Activated CD8-positive, alpha-beta memory T cell treated with anti-CD3 and anti-CD28 coated beads, Interleukin-2, amount 50 U/mL, for 48 hours (primary cell): ENCODE measurements at regions not wholly inside any gene's neighbourhood (a gene's known extent, or its start where the extent isn't known, plus 50 kb on each side); places are given as distances from the start of the nearest gene placed in this dataset.
"Not testable (repeated sequence)": the region's sequence is repeated elsewhere in the genome, so short reads cannot be mapped to it uniquely, and the experiment has no call there.

Source experiments
- DNase-seq: peaks from one replicate; pipeline ENCODE4 v3.0.0-alpha.2; 2020

DNA sequence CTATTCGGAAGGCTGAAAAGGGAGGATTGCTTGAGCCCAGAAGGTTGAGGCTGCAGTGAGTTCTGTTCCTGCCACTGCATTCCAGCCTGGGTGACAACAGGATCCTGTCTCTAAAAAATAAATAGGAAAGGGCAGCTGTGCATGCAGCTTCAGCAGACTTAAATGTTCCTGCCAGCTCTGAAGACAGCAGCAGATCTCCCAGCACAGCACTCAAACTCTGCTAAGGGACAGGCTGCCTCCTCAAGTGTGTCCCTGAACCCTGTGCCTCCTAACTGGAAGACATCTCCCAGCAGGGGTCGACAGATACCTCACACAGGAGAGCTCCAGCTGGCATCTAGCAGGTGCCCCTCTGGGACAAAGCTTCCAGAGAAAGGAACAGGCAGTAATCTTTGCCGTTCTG, 117.9 kb downstream of the CXCL12 start:
- no peak for DNase-seq

DNA sequence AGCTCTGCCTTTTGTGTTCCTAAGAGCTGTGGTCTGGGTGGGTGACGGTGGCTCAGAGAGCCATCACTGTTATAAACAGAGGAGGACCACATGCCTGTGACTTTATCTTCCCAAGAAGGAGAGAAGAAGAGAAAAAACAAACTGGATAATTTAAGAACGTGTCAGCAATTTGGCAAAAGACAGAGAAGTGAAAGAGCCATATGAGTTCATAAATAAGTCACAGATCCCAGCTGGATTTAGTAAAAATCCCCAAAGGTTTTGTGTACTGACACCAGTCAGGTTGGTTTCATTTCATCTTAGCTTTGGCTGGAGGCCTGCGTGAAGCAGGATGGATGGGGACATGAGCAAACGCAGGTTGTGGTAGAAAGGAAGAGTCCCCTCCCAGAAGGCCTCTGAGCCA, 120.7 kb downstream of the CXCL12 start:
- no peak for DNase-seq

DNA sequence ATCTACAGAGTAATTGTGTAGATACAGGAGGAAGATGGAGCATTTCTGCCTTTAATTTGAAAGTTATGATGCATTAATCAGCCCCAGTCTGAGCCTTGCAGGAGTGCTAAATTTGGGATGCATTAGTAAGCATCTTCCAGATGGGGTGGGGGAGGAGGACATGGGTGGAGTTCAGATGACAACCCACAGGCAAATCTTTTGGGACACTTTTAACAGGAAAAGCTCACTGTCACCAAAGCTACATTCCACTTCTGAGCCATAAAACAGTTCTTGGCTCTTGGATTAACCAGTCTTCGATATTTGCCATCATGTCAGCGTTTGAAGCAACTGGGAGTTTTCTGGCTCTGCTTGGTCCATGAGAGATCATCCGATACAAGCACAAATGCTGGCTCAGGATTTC, 121.1 kb downstream of the CXCL12 start:
- DNase-seq = no peak

DNA sequence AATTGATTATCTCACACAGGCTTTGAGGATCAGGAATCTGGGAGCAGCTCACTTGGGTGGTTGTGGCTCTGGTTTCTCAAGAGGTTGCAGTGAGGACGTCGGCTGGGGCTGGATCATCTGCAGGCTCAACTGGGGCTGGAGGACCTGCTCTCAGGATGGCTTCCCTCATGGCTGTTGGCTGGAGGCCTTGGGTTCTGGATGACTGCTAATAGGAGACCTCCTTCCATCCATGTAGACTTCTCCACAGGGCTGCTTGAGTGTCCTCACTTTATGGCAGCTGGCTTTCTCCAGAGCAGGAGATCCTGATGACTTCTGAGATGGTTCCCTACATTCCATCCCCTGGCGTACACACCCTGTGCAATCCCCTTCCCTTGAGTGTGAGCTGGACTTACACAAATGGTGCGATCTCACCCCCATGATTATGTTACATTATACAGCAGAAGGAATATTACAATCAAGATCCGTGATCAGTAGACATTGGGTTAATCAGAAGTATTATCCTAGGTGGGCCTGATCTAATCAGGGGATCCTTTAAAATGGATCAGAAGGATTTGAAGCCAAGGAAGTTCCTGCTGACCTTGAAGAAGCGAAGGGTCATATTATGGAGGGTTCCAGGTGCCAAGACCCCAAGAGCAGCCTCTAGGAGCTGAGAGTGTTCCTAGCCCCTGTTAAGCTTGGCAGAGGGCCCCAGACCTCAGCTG, 122.2 kb downstream of the CXCL12 start:
- no peak for DNase-seq

DNA sequence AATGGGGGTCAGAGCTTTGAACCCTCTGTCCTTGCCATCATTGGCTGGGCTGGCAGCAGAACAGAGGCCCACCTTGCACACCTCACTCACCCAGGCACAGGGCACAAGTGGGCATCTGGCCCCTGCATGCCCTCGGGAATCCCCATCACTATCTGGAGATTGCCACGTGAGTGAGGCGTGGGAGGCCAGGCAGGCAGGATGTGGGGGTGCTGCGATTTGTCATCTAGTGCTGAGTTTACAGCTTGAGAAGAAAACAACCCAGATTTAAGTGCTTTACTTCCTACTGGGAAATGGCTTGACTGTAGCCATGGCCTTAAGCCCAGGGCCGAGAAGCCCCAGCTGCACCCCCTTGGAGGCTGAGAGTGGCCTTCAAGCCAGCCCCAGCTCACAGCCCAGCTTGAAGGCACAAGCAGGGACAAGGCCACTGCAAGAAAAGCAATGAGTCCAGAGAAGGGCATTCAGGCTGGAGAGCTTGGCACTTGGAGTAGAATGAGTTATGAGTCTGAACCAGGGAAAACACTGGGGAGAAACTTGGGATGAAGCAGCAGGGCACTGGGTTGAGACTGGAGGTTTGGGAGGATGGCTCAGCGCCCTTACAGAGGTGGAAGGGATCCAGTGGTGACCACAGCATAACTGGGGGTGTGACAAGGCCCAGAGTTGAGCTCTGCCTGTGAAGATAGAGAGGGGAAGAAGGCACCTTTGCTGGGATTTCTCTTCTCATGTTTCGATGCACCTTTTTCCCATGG, 123.0 kb downstream of the CXCL12 start:
- no peak for DNase-seq

DNA sequence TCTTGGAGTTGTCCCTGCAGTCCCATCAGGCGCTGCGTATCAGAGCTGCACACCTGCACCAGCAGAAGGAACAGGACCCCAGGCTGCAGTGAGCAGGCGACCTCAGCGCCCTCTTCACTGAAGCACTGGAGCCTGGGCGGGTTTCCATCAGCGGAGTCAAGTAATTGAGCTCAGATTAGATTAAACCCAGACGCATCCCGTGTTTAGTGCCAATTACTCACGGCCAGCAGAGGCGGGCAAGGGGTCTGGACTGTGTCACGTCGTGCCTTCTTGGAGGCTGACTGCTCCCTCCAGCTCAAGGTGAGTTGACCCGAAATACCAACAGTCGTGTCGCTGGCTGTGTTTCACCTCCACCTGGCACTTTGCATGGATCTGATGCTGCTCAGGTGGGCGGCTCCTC, 123.6 kb downstream of the CXCL12 start:
- no peak for DNase-seq

DNA sequence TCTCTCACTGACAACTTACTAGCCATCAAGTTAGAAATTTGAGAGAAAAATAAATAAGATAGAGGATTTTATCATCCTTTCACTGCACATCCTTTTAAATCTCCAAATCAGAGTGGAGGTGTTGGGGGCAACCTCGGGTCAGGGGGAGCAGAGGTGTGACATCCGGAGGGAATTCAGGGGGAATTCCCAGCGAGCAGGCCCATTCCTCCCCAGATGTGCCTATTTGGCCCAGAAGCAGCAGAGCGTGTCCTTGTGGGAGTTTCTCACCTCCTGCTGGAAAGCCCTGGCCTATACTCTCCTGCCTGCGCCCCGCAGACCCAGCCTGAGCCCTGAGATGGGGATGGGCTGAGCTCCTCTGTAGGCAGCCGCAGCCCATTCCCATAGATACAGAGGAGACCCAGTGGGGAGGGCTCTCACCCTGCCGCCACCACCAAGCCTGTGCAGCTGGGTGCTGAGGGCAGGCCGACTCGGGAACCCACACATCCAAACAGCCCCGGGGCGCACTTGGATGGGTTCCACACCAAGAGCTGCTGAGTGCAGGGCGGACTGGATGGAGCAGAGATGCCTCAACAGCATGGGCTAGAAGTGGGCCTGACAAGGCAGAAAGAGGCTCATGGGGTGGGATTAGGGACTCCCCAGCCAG, 124.5 kb downstream of the CXCL12 start:
- DNase-seq = no peak

DNA sequence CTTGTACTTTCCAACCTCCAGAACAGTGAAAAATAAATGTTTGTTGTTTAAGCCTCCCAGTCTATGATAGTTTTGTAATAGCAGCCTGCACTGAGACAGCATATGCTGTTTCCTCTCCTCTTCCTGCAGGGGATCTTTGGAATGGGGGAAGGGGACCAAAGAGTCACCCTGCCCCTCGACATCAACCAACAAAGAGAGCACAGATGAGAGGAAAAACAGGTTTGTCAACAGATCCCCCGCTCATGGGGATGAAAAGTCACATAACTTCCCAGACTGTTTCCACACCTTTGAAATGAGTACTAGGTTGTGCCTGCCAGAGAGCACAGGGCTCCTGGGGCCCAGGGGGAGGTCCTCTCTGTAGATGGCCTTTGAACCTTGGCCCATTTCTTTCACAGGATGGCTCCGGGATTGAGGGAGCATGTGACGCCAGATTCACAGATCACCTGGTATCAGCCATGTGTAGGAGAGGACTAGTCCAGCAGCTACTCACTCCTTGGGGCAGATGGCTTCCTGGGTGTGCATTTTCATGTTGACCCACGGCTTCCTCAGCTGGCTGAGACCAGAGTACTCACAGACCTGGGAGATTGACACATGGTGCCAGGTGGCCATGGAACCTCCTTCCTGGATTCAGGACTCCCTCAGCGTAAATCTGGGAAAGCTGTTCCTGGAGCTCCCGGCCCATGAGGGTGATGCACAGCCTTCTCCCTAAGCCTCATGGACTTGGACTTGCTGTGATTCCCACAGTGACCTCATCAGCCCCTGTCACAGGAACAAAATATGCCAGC, 125.6 kb downstream of the CXCL12 start:
- DNase-seq = no peak

DNA sequence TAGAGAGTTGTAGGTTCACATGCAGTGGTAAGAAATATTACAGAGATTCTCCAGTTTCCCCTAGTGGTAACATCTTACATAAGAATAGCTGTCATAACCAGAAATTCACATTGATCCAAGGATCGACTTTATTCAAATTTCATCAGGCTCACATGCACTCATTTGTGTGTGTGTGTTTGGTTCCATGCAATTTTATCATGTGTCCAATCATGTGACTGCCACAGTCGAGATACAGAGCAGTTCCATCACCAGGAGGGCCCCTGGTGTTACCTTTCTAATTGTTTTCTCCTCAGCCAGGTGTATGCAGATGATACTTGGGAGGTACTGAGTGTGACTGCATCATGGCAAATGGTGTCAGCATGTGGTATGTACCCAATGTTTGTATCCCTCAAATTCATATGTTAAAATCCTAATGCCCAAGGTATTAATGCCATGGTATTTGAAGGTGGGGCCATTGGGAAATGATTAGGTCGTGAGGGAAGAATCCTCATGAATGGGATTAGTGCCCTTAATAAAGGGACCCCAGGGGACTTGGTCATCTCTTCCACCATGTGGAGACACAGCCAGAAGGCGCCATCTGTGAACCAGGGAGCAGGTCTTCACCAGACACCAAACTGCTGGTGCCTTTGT, 126.3 kb downstream of the CXCL12 start:
- DNase-seq = no peak

DNA sequence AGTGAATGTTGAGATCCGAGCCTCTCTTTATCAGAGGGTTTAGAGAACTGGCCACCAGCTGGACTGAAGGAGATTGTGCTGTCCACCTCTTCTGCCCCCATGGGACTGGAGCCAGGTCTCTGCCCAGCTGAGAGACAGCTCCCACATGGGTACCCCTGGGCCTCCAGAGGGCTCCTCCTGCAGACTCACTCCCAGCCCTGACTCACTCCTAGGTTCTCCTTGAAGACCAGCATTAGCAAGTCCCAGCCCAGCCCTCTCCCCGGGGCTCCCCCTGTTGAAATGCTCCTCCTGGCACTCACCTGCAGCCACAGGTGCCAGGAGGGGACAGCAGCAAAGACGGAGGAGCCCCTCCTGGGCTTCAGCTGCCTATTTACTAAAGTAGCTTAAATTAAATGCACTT, 126.9 kb downstream of the CXCL12 start:
- no peak for DNase-seq

DNA sequence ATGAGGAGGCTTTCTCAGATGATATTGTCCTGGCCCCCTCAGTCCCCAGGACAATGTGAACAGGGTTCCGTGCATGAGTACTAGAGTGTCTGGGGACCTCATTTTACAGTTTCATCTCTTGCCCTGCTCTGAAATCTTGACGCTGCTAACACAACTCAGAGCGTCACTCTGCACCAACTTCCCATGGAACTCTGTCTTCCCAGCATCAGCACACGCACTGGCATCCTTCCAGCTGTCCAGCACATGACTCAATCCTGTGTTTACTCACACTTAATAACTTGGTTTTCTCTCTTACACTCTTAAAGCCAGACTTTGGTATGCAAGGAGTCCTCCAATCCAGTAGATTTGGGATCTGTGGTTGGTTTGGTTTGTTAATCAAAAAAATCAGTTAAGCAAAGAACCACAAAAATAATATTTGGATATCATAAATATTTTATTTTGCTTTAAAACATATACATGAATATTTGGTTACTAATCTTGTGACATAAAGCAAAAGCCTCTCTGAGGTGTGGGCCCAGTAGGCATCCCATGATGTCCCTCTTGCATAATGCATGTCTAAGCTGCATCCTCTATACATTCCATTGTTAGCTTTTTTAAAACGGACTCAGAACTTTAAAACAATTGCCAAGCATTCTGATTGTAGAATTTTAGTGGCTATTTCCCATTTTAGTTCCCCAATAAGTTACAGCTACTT, 131.0 kb downstream of the CXCL12 start:
- no peak for DNase-seq

DNA sequence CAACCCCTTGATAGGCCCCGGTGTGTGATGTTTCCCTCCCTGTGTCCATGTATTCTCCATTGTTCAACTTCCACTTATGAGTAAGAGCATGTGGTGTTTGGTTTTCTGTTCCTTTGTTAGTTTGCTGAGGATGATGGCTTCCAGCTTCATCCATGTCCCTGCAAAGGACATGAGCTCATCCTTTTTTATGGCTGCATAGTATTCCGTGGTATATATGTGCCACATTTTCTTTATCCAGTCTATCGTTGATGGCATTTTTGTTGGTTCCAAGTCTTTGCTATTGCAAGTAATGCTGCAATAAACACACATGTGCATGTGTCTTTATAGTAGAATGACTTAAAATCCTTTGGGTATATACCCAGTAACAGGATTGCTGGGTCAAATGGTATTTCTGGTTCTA, 132.3 kb downstream of the CXCL12 start:
- not testable (repeated sequence) for DNase-seq

DNA sequence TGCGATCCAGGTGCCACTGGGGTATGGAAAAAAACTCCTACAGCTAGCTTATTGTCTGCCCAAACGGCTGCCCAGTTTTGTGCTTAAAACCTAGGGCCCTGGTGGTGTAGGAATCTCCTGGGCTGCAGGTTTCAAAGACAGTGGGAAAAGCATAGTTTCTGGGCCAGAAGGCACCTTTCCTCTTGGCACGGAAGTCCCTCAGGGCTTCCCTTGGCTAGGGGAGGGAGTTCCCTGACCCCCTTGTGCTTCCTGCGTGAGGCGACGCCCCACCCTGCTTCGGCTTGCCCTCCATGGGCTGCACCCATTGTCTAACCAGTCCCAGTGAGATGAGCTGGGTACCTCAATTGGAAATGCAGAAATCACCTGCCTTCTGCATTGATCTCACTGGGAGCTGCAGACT, 135.0 kb downstream of the CXCL12 start:
- DNase-seq = not testable (repeated sequence)

DNA sequence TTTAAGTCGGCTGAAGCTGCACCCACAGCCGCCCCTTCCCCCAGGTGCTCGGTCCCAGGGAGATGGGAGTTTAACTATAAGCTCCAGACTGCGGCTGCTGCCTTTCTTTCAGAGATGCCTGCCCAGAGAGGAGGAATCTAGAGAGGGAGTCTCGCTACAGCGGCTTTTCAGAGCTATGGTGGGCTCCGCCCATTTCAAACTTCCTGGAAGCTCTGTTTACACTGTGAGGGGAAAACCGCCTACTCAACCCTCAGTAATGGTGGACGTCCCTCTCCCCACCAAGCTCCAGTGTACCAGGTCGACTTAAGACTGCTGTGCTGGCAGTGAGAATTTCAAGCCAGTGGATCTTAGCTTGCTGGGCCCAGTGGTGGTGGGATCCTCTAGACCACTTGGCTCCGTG, 135.4 kb downstream of the CXCL12 start:
- DNase-seq = no peak

DNA sequence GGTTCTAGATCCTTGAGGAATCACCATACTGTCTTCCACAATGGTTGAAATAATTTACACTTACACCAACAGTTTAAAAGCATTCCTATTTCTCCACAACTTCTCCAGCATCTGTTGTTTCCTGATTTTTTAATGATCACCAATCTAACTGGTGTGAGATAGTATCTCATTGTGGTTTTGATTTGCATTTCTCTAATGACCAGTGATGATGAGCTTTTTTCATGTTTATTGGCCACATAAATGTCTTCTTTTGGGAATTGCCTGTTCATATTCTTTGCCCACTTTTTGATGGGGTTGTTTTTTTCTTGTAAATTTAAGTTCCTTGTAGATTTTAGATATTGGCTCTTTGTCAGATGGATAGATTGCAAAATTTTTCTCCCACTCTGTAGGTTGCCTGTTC, 138.2 kb downstream of the CXCL12 start:
- not testable (repeated sequence) for DNase-seq

DNA sequence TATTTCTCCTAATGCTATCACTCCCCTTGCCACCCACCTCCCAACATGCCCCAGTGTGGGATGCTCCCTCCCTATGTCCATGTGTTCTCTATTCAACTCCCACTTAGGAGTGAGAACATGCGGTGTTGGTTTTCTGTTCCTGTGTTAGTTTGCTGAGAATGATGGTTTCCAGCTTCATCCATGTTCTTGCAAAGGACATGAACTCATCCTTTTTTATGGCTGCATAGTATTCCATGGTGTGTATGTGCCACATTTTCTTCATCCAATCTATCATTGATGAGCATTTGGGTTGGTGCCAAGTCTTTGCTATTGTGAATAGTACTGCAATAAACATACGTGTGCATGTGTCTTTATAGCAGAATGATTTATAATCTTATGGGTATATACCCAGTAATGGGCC, 138.6 kb downstream of the CXCL12 start:
- DNase-seq = not testable (repeated sequence)

DNA sequence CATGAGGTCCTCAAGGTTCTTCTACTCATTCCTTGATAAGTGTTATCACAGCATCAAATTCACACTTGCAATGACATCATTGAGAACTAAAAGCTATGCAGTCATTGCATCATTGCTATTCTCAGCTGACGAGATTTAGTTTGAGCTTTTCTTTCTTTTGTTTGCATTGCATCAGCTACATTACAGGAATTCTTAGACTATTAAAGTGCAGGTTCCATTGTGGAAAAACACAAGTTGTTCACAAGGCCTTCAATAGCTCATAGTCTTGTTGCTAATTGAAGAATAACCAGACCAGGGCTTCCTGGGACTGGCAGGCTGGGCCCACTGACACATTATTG, 139.3 kb downstream of the CXCL12 start:
- no peak for DNase-seq

DNA sequence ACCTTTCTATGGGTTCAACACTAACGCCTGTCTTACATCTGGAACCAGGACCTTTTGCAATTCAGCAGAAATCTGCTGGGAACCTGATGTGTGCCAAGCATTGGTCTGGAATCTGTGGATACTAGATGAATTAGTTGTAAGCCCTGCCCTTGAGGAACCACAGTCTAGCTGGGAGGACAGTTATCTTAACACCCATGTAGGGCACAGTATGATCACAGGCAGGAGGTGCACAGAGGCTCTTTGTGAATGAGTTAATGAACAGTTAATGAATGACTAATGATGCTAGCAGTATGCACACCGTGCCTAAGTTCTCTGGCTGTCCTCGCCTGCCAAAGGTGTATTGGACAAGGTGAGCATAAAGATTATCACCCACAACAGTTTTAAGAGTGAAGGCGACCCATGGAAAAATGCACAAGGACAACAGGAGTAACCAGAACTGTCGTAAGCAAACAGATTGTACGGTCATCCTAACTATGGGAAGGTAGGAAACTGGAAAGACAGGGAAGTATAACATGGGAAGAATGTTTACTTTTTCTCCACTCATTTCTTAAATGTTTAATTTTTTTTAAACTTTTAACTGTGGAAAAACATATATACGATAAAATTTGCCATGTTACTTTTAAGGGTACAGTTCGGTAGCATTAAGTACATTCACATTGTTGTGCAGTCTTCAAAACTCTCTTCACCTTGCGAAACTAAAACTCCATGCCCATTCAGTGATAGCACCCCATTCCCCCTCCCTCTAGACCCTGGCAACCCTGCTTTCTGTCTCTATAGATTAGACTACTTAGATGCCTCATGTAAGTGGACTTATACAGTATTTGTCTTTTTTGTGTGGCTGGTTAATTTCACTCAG, 139.9 kb downstream of the CXCL12 start:
- no peak for DNase-seq

DNA sequence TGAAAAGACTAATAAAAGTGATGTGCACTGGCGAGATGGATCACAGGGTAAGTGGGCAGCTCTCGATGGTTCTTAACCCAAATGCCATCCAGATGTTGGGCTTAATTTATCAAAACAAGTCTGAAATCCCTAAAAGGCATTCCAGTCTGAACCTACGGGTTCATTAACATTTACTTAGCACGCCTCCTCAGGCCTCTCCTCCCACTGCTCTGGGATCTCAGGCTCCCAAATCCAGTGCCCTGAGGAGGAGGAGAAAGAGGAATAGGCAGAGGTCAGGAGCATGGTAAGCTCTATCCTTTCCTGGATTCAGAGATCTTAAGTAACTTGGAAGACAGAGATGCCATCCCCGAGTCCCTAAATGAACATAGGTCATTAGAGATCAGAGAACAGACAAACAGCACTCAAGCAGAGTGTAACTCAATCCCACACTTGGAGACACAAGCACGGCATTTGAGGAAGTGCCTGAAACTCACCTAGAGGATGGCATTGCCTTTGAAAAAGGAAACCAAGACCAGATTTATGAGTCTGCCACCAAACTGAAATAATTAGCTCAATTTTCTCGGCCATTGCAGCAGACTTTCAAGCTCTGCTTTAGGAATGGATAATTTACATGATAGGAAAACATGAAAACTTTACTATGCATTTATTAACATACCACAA, 140.9 kb downstream of the CXCL12 start:
- DNase-seq = no peak

DNA sequence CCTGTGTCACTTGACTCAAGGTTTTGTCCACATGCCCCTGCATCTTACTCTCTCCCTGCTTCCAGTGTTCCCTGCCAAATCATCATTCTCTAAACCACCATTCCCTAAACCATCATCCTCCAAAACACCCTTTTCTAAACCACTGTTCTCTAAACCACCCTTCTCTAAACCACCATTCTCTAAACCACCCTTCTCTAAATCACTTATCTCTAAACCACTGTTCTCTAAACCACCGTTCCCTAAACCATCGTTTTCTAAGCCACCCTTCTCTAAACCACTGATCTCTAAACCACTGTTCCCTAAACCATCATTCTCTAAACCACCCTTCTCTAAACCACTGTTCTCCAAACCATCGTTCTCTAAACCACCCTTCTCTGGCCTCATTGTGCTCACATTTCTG, 142.1 kb downstream of the CXCL12 start:
- DNase-seq = no peak

DNA sequence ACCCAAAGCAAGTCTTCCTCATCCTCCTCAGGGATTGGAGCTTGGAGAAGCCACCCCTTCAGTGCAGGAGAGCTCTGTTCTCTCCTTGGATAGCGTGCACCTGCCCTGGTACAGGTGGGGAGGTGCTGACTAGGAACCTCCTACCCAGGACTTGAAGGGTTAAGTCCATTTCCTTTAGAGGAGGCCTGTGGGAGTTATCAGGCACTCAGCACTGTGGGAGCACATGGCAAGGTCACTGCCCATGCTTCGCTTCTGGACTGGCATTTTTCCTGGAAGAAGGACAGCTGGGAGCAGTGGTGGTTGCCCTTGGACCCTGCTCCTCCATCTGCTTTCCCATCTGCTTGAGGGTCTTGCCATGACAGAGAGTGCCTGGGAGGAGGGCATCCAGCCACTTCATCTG, 142.8 kb downstream of the CXCL12 start:
- no peak for DNase-seq
